B cell (primary cell): ENCODE measurements at regions not wholly inside any gene's neighbourhood (a gene's known extent, or its start where the extent isn't known, plus 50 kb on each side); places are given as distances from the start of the nearest gene placed in this dataset.

ENCODE experiments used
- EZH2 ChIP-seq: IDR thresholded peaks from 2 replicates; pipeline ENCODE4 v1.6.1; 2012; ENCODE audit warnings: borderline replicate concordance, low read depth, mild to moderate bottlenecking, moderate library complexity, low read length; ENCODE audit not compliant: insufficient read depth, poor library complexity, severe bottlenecking
- TF ChIP-seq, protein P1 (sequence below): fragments of 200-600 bp; IDR thresholded peaks from one replicate; pipeline ENCODE4 v1.8.0; 2022; ENCODE audit warnings: antibody characterized with exemption, mild to moderate bottlenecking

DNA sequence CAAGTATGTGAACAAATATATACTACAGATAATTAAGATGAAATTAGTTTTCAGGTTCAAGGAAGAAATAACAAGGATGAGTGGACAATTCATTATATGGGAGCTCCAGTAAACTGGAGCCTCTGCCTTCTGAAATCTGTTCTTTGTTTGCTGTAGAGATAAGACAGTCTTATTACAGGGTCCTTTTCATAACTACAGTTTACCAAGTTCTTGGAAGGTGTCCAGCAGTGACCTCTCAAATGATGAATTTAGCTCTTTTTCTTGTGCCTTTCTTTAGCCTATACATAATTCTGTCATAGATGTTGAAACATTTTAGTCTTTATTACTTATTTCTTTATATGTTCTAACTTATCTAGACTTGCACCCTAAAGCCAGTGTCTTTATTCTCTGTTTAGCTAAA is 89.7 kb upstream of the GBE1 start:
- TF ChIP-seq, protein P1, sequence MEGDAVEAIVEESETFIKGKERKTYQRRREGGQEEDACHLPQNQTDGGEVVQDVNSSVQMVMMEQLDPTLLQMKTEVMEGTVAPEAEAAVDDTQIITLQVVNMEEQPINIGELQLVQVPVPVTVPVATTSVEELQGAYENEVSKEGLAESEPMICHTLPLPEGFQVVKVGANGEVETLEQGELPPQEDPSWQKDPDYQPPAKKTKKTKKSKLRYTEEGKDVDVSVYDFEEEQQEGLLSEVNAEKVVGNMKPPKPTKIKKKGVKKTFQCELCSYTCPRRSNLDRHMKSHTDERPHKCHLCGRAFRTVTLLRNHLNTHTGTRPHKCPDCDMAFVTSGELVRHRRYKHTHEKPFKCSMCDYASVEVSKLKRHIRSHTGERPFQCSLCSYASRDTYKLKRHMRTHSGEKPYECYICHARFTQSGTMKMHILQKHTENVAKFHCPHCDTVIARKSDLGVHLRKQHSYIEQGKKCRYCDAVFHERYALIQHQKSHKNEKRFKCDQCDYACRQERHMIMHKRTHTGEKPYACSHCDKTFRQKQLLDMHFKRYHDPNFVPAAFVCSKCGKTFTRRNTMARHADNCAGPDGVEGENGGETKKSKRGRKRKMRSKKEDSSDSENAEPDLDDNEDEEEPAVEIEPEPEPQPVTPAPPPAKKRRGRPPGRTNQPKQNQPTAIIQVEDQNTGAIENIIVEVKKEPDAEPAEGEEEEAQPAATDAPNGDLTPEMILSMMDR = no peak
- no peak for TF ChIP-seq EZH2
